ENCODE measurements at regions not wholly inside any gene's neighbourhood (a gene's known extent, or its start where the extent isn't known, plus 50 kb on each side); places are given as distances from the start of the nearest gene placed in this dataset.

GRCh38 chr10:14409247-14409646 is 78.5 kb upstream of the FRMD4A start:
- H3K79me2 ChIP-seq (ENCODE audit: control insufficient read depth, low read length): no peaks in the 10 kb centered on the region
- no peaks in the 10 kb centered on the region for H3F3A ChIP-seq (ENCODE audit: control insufficient read depth, insufficient read depth)
- TF ChIP-seq CTCF (IDR thresholded peaks at IDR 0.05; ENCODE audit: low read depth, low read length, poor library complexity, severe bottlenecking) (no peak), EZH2phosphoT487 (IDR thresholded peaks at IDR 0.05; ENCODE audit: borderline replicate concordance, low read length) (no peak)
- no peaks in the 10 kb centered on the region for H3K9me2 ChIP-seq (replicated peaks; ENCODE audit: control insufficient read depth, low read length)
- no peak overlapping the region for H3K27ac ChIP-seq (ENCODE audit: low read depth, low read length)
- H3K4me3 ChIP-seq (ENCODE audit: low read length): no peak overlapping the region
- peaks cover 9% of the 10 kb centered on the region for H3K4me1 ChIP-seq (ENCODE audit: control insufficient read depth, low read length)
- H3K4me2 ChIP-seq (ENCODE audit: low read length): no peak overlapping the region
- H4K20me1 ChIP-seq (ENCODE audit: control insufficient read depth, insufficient read depth, low read depth, low read length): no peaks in the 10 kb centered on the region
- peaks cover 25% of the 10 kb centered on the region for H3K27me3 ChIP-seq (ENCODE audit: control insufficient read depth, low read length)
- no peaks in the 10 kb centered on the region for H3K36me3 ChIP-seq (ENCODE audit: control insufficient read depth, low read length)
- no peaks in the 10 kb centered on the region for H3K9me3 ChIP-seq (ENCODE audit: control insufficient read depth, insufficient read depth, low read length)

GRCh38 chr10:14408139-14408538 is 77.4 kb upstream of the FRMD4A start:
- TF ChIP-seq EZH2phosphoT487 (IDR thresholded peaks at IDR 0.05; ENCODE audit: borderline replicate concordance, low read length) (no peak), CTCF (IDR thresholded peaks at IDR 0.05; ENCODE audit: low read depth, low read length, poor library complexity, severe bottlenecking) (no peak)
- no peak overlapping the region for H3K4me3 ChIP-seq (ENCODE audit: low read length)
- H3K9me3 ChIP-seq (ENCODE audit: control insufficient read depth, insufficient read depth, low read length): no peaks in the 10 kb centered on the region
- H3K27ac ChIP-seq (ENCODE audit: low read depth, low read length): no peak overlapping the region
- peaks cover 9% of the 10 kb centered on the region for H3K4me1 ChIP-seq (ENCODE audit: control insufficient read depth, low read length)
- no peaks in the 10 kb centered on the region for H4K20me1 ChIP-seq (ENCODE audit: control insufficient read depth, insufficient read depth, low read depth, low read length)
- H3K79me2 ChIP-seq (ENCODE audit: control insufficient read depth, low read length): no peaks in the 10 kb centered on the region
- no peaks in the 10 kb centered on the region for H3F3A ChIP-seq (ENCODE audit: control insufficient read depth, insufficient read depth)
- H3K36me3 ChIP-seq (ENCODE audit: control insufficient read depth, low read length): no peaks in the 10 kb centered on the region
- no peak overlapping the region for H3K4me2 ChIP-seq (ENCODE audit: low read length)
- peaks cover 21% of the 10 kb centered on the region for H3K27me3 ChIP-seq (ENCODE audit: control insufficient read depth, low read length)
- H3K9me2 ChIP-seq (replicated peaks; ENCODE audit: control insufficient read depth, low read length): no peaks in the 10 kb centered on the region

- H3K79me2 ChIP-seq (ENCODE audit: control insufficient read depth, low read length): no peaks in the 10 kb centered on the region
- H3F3A ChIP-seq (ENCODE audit: control insufficient read depth, insufficient read depth): no peaks in the 10 kb centered on the region
These were observed 76.8 kb upstream of the FRMD4A start for GRCh38 chr10:14407567-14407966.

More at GRCh38 chr10:14407567-14407966, 76.8 kb upstream of the FRMD4A start:
- H3K4me2 ChIP-seq (ENCODE audit: low read length): no peak overlapping the region
- no peaks in the 10 kb centered on the region for H3K9me2 ChIP-seq (replicated peaks; ENCODE audit: control insufficient read depth, low read length)
- H3K4me3 ChIP-seq (ENCODE audit: low read length): no peak overlapping the region
- H3K4me1 ChIP-seq (ENCODE audit: control insufficient read depth, low read length): peaks cover 9% of the 10 kb centered on the region
- H4K20me1 ChIP-seq (ENCODE audit: control insufficient read depth, insufficient read depth, low read depth, low read length): no peaks in the 10 kb centered on the region
- H3K9me3 ChIP-seq (ENCODE audit: control insufficient read depth, insufficient read depth, low read length): no peaks in the 10 kb centered on the region
- peaks cover 20% of the 10 kb centered on the region for H3K27me3 ChIP-seq (ENCODE audit: control insufficient read depth, low read length)
- H3K36me3 ChIP-seq (ENCODE audit: control insufficient read depth, low read length): no peaks in the 10 kb centered on the region
- no peak overlapping the region for H3K27ac ChIP-seq (ENCODE audit: low read depth, low read length)
- no peak for TF ChIP-seq CTCF (IDR thresholded peaks at IDR 0.05; ENCODE audit: low read depth, low read length, poor library complexity, severe bottlenecking)
- TF ChIP-seq EZH2phosphoT487 (IDR thresholded peaks at IDR 0.05; ENCODE audit: borderline replicate concordance, low read length): no peak
